ENCODE measurements at regions not wholly inside any gene's neighbourhood (a gene's known extent, or its start where the extent isn't known, plus 50 kb on each side); places are given as distances from the start of the nearest gene placed in this dataset.

DNA sequence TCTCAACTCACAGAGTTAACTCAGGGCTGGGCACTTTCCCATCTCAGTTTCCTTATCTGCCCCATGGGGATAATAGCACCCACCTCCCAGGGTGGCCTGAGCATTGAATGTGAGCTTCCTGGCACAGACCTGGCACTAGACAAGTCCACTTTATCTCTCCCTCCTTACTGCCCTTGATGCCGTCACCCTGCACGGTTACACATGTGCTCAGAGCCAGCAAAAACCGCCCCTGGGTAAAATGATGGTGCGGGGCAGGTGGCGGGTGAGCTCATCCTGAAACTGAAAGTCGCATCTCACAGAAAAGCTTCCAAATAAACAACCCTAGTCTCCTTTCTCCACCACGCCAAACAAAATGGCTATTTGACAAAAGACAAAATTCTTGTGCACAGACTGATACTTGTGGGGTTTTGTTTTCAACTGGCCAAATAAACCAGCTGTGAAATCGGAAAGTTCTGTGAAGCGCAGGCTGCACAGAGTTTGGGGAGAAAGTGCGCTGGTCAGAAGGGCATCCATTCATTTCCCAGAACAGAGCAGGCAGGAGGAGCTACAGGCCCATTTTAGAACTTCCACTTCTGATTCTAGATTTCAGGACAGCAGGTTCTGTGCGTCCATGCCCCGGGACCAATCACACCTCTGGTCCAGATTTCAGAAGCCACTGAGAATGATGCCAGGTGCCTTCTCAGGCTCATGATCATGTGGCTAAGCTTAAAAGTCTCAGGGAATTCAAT lies 138.1 kb downstream of the SHANK2 start:
- TF ChIP-seq, protein P1, sequence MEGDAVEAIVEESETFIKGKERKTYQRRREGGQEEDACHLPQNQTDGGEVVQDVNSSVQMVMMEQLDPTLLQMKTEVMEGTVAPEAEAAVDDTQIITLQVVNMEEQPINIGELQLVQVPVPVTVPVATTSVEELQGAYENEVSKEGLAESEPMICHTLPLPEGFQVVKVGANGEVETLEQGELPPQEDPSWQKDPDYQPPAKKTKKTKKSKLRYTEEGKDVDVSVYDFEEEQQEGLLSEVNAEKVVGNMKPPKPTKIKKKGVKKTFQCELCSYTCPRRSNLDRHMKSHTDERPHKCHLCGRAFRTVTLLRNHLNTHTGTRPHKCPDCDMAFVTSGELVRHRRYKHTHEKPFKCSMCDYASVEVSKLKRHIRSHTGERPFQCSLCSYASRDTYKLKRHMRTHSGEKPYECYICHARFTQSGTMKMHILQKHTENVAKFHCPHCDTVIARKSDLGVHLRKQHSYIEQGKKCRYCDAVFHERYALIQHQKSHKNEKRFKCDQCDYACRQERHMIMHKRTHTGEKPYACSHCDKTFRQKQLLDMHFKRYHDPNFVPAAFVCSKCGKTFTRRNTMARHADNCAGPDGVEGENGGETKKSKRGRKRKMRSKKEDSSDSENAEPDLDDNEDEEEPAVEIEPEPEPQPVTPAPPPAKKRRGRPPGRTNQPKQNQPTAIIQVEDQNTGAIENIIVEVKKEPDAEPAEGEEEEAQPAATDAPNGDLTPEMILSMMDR (IDR thresholded peaks at IDR 0.05; ENCODE audit: control insufficient read depth, extremely low read depth, insufficient read depth): 0 out of 2 replicates have a peak, but pooled peaks have one; percentile 4
- H3K4me3 ChIP-seq (ENCODE audit: low read depth, low read length): no peak overlapping the region
- no peak for DNase-seq (ENCODE audit: low read depth)

DNA sequence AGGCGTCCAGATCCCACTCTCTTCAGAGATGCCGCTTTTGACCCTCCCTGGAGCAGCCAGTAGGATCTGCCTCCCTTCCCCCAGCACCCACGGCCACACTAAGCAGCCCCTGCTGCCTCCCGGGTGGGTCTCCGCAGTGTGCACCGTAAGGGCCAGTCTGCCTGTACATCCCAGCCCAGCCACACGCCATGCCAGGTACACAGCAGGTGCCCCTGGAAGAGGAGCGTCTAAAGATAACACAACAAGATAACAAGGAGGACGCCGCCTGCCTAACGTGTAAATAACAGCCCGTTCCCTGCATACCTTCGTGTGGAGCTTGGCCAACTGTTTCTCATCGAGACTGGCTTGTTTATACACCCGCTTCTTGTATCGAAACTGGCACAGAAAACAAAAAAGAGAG lies 139.4 kb downstream of the SHANK2 start:
- peak overlapping the region; percentile 39 for H3K4me3 ChIP-seq (ENCODE audit: low read depth, low read length)
- peak; percentile 96 for DNase-seq (ENCODE audit: low read depth)
- TF ChIP-seq, protein P1 (IDR thresholded peaks at IDR 0.05; ENCODE audit: control insufficient read depth, extremely low read depth, insufficient read depth): peak; percentile 7; the same call in 1 of the 2 replicates

DNA sequence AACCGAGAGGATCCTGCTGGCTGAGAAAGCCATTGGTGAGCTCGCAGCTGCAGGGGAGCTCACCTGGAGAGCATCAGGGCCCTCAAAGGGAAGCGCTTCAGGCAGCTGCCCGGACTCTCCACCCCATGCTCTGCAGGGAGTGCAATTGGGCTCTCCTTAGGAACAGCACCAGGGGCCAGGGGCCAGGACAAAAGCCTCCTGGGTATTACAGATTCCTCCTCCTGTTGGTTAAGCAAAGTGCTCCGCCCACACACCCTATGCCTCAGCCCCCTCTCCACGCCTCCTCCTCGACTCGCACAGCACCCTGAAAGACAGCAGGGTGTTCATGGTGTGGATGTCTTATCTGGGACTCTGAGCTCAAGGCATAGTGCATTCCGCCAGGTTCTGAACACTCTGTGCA lies 139.9 kb downstream of the SHANK2 start:
- H3K4me3 ChIP-seq (ENCODE audit: low read depth, low read length): peak overlapping the region; percentile 39
- no peak for DNase-seq (ENCODE audit: low read depth)
- TF ChIP-seq, protein P1 (IDR thresholded peaks at IDR 0.05; ENCODE audit: control insufficient read depth, extremely low read depth, insufficient read depth): no peak

DNA sequence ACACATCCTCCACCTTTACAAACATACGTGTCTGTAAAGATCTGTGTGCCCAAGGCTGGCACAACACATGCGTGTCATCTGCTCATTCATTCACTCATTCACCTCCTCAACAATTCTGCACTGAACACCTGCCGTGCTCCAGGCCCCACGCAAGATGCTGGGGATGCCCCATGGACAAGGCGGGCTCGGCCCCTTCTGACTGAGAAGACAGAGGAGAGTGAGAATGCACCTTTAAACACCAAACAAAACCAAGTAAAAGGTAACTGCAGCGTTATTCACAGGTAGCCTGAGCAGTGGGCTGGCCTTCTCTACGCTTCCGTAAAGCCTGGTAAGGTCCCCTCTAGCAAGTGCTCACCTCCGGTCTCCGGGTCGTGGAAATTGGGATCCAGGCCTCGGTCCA lies 142.8 kb downstream of the SHANK2 start:
- TF ChIP-seq, protein P1 (IDR thresholded peaks at IDR 0.05; ENCODE audit: control insufficient read depth, extremely low read depth, insufficient read depth): no peak
- DNase-seq (ENCODE audit: low read depth): no peak
- H3K4me3 ChIP-seq (ENCODE audit: low read depth, low read length): no peak overlapping the region

DNA sequence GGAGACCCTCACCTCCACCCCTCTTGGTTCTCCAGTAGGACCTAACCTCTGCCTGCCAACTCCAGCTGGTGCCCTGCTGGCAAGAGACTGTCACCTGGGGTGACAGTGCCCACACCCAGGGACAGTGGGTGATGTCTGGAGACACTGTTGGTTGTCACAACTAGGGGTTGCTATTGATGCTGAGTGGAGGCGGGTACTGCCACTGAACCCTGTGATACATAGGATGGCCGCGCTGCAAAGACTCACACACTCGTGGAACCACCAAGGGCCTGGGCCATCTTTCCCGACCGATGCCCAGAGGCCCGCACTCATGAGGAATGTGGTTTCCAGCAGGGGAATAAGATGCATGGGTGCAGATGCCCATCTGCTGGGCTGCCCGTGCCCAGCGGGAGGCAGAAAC lies 143.2 kb downstream of the SHANK2 start:
- H3K4me3 ChIP-seq (ENCODE audit: low read depth, low read length): no peak overlapping the region
- DNase-seq (ENCODE audit: low read depth): no peak
- TF ChIP-seq, protein P1 (IDR thresholded peaks at IDR 0.05; ENCODE audit: control insufficient read depth, extremely low read depth, insufficient read depth): no peak

DNA sequence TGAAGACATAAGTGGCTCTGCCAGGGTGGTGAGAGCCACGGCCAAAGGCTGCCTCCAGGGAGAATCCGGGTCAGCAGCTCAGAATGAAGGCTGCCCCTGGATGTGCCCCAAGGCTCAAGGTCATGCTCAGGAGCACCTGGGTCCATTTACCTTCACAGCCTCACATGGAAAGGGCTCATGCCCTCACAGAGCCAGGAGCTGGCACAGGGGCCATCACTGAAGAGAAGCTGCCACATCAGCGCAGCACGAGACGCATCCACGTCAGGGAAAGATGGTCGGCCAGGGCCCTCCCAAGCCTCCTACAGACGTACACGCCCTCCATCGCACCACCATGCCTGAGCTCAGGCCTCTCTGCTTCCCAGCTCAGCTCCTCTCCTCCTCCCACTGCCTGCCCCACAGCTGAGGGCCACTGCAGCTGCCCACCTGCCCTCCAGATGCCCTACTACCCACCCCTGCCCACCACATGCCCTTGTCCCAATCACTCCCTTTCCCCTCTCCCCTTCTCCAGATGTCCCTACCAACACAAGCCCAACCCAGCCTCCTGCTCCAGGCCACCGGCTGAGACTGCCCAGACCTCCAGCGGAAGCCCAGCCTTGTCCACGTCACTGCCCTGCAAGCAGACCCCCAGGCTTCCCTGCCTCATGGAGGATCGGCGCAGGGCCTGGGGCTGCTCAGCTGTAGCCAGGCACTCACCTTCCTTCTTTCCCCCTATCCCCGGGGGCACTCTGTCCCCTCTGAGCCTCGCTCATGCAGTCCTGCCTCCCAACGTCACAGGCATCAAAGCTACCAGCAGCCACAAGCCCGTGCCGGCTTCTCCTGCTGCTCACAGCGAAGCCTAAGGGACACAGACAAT lies 144.1 kb downstream of the SHANK2 start:
- no peak overlapping the region for H3K4me3 ChIP-seq (ENCODE audit: low read depth, low read length)
- no peak for DNase-seq (ENCODE audit: low read depth)
- TF ChIP-seq, protein P1 (IDR thresholded peaks at IDR 0.05; ENCODE audit: control insufficient read depth, extremely low read depth, insufficient read depth): no peak
